GM21717 (cell line): ENCODE measurements at regions not wholly inside any gene's neighbourhood (a gene's known extent, or its start where the extent isn't known, plus 50 kb on each side); places are given as distances from the start of the nearest gene placed in this dataset.

Source experiments
- ATAC-seq: cut with Tn5 transposase; IDR thresholded peaks from one replicate; pipeline ENCODE4 v1.9.1; 2021; ENCODE audit warnings: mild to moderate bottlenecking, moderate library complexity; ENCODE audit not compliant: unreplicated experiment

- ATAC-seq: no peak
Measured at GRCh38 chr3:18648159-18648558, 223.0 kb upstream of the SATB1 start.

GRCh38 chr3:18645619-18646018, 220.5 kb upstream of the SATB1 start:
- no peak for ATAC-seq

GRCh38 chr3:18643281-18643680, 218.1 kb upstream of the SATB1 start:
- ATAC-seq: no peak

DNA sequence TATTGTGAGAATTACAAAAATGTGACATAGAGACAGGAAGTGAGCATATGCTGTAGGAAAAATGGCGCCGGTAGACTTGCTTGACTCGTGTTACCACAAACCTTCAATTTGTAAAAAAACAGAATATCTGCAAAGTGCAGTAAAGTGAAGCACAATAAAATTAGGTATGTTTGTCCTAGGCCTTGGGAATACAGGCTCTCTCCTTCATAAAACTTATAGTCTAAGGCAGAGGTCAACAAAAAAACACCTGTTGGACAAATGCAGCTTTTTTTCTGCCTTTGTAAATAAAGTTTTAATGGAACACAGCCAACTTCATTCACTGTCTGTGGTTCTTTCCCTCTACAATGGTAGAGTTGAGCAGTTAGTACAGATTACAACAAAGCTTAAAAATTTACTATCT, 216.8 kb upstream of the SATB1 start:
- no peak for ATAC-seq

- ATAC-seq: no peak
Measured at GRCh38 chr3:18635215-18635614, 210.1 kb upstream of the SATB1 start.

DNA sequence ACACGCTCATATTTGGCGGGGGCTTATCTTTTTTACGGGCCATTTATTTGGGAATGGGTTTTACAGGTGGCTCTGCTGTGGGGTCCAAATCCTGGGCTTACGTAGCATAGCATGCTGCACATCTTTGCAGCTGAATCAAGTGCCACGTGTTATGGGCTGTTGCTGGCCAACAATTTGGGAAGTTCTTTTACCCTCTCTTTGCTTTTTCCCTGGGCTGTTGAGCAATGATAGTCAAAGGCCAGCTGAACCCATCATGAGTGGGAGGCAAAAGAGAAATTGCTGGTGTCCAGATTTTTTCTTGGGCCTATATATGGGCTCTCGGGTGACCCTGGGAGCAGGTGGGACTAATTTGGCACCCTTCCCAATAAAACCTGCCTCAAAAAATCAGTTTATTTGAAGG, 209.3 kb upstream of the SATB1 start:
- no peak for ATAC-seq

GRCh38 chr3:18633002-18633401, 207.9 kb upstream of the SATB1 start:
- no peak for ATAC-seq

- ATAC-seq: no peak
Measured at GRCh38 chr3:18630295-18630694, 205.2 kb upstream of the SATB1 start.

- ATAC-seq: no peak
Measured at GRCh38 chr3:18625085-18625484, 199.9 kb upstream of the SATB1 start.

- ATAC-seq: no peak
Measured at GRCh38 chr3:18623220-18623619, 198.1 kb upstream of the SATB1 start.

- ATAC-seq: no peak
Measured at GRCh38 chr3:18618723-18619122, 193.6 kb upstream of the SATB1 start.

GRCh38 chr3:18611991-18612390, 186.9 kb upstream of the SATB1 start:
- no peak for ATAC-seq

DNA sequence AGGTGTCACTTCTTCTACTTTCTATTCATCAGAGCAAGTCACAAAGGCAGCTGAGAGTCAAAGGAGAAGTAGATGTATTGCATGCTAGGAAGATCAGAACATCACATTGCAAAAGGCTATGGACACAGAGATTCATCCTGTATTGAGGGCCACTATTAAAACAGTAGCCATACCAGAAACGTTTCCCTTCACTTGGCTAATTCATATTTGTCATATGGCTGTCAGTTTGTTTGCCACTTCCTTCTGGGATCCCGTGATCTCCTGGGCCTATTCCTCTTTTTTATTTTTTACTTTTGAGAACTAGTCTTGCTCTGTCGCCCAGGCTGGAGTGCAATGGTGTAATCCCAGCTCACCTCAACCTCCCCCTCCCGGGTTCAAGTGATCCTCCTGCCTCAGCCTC, 184.0 kb upstream of the SATB1 start:
- ATAC-seq: no peak

- ATAC-seq: no peak
Measured at GRCh38 chr3:18597919-18598318, 172.8 kb upstream of the SATB1 start.

DNA sequence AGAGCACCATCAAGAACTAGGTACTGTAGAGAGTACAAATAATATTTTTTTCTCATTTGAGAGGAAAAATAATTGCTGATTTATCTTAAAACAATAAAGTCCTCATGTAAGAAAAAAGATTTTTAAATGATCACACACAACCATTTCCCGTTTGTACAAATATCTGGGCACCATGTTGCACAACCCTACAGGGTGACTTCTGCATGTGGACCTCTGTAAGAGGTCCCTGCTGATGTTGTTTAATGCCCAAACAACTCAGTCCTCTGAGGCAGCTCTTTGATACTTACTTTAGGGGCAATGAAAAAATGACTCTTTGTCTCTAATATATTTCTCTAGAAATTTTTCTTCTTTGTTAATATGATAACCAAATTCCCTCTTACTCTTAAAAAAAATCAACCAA, 168.1 kb upstream of the SATB1 start:
- no peak for ATAC-seq

GRCh38 chr3:18591120-18591519, 166.0 kb upstream of the SATB1 start:
- no peak for ATAC-seq

GRCh38 chr3:18586076-18586475, 160.9 kb upstream of the SATB1 start:
- no peak for ATAC-seq

- ATAC-seq: no peak
Measured at GRCh38 chr3:18585004-18585968, 160.1 kb upstream of the SATB1 start.

GRCh38 chr3:18580268-18580667, 155.1 kb upstream of the SATB1 start:
- ATAC-seq: no peak

DNA sequence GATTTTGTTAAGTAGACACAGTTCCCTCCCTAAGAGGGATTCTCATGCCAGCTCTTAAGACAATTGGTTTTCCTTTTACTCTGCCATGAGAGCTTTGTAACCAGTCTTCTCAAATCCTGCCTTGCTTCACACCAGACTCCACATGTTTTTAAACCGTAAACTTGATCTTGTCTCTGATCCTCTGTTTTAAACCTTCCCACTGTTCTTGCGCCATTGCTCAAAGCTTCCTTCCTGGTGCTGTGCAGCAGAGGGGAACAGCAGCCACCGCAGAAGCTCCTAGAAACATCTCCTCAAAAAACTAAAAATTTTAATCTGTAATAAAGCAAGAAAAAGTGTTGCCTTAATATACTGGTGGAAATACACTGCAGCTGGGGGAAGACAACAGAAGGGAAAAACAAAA, 154.5 kb upstream of the SATB1 start:
- no peak for ATAC-seq

DNA sequence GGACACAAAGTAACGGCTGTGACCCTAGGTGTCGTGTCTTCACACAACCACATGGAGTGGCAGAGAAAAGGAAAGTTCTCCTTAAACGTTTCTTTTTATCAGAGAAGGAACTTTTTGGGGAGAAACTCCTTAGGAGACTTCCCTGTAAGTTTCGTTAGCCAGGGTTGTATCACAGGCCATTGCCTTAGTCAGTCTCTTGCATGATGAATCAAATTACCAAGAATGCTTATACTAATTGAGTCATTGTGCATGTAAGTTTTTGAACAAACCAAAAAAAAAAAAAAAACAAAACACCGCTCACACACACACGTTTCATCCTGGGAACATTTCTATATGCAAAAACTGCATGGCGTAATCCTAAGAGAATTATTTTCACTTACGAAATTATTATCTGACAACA, 150.4 kb upstream of the SATB1 start:
- ATAC-seq: no peak

DNA sequence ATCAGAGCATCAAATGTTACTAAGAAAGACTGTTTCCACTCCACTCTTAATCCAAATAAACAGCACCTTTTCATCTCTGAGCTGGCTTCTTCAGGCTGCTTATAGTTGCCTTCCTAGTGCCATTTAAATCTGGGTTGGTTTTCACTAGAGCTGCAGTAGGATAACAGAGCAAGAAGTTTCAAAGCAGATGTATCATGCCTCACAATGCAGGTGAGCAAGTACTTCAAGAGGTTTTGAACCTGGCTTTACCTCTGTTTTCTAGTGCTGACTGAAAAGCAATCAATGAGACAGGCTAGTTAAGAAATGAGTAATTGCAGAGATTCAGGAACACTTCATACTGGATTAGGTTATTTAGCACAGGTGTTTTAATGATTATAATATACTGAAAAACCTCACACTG, 147.7 kb upstream of the SATB1 start:
- ATAC-seq: no peak

DNA sequence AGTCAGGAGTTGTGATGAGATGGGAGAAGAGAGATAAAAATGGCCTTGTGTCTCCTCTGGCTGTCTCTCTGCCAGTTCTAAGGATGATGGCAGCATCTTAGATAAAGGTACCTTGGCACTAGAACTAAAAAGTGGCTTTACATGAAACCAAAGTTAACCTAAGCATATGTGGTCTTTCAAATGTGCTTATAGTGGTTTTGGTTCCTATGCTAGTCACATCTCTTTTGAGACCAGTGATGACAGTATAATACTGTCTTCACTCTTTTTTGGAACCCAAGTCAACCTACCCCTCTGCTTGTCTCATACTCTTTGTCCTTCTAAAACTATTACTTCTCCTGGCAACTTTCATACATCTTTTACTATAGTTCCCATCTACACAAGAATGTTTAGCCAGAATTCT, 142.2 kb upstream of the SATB1 start:
- ATAC-seq: no peak
